ENCODE measurements at regions not wholly inside any gene's neighbourhood (a gene's known extent, or its start where the extent isn't known, plus 50 kb on each side); places are given as distances from the start of the nearest gene placed in this dataset.

DNA sequence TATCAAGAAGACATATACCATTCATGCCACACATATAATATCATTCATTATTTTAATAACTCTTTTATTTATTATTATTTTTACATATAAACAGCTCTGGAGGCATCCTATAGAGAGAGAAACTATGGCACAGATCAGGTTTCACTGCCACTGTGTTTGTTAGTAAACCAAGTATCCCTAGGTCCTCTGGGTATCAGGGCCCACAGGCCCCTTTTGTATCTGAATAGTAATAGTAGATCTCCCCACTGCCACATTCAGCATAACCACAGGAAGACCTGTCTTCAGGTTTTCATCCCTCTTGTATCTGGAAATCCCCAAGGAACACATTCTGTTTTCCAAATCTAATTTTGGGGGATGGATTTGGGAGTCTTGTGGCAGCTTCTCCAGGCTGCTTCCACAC, 94.0 kb downstream of the SPATA31D1 start:
- H2AFZ ChIP-seq (ENCODE audit: low read length), result no peak overlapping the region
- H3K36me3 ChIP-seq (replicated peaks in 1 of 2; ENCODE audit: control insufficient read depth in 2 of 2, insufficient read depth in 2 of 2, low read length in 2 of 2), result no peaks in the 10 kb centered on the region
- H4K8ac ChIP-seq (ENCODE audit: low read depth, low read length), result no peak overlapping the region
- no peak for DNase-seq (ENCODE audit: low spot score)
- H4K91ac ChIP-seq (ENCODE audit: low read depth, low read length, poor library complexity), result no peak overlapping the region
- H2BK5ac ChIP-seq (ENCODE audit: low read length), result no peak overlapping the region
- no peak overlapping the region for H3K14ac ChIP-seq (ENCODE audit: low read length)
- H2BK15ac ChIP-seq (ENCODE audit: low read length), result no peak overlapping the region
- no peaks in the 10 kb centered on the region for H3K4me1 ChIP-seq (ENCODE audit: control insufficient read depth in 2 of 2, insufficient read depth in 1 of 2, low read depth in 1 of 2, low read length in 2 of 2)
- no peak overlapping the region for H3K18ac ChIP-seq (ENCODE audit: low read length)
- H3K4me3 ChIP-seq (ENCODE audit: low read length in 2 of 2), result no peak overlapping the region
- H3K79me1 ChIP-seq (ENCODE audit: low read depth, low read length), result no peaks in the 10 kb centered on the region
- no peak overlapping the region for H3K27ac ChIP-seq (replicated peaks; ENCODE audit: low read length)
- no peak overlapping the region for H2BK120ac ChIP-seq (ENCODE audit: low read depth, low read length)
- H2AK5ac ChIP-seq (ENCODE audit: low read depth, low read length), result no peak overlapping the region
- H3K4ac ChIP-seq (ENCODE audit: low read length), result no peak overlapping the region
- H3K27me3 ChIP-seq (ENCODE audit: control insufficient read depth in 3 of 3, insufficient read depth in 3 of 3, low read depth in 1 of 3, low read length in 3 of 3), result no peaks in the 10 kb centered on the region
- H3K4me2 ChIP-seq (ENCODE audit: insufficient read depth, low read length, poor library complexity, severe bottlenecking), result no peak overlapping the region
- H3K23ac ChIP-seq (ENCODE audit: low read depth, low read length, poor library complexity), result no peak overlapping the region
- no peak overlapping the region for H2BK12ac ChIP-seq (ENCODE audit: low read length)
- H3K9me3 ChIP-seq (replicated peaks in 1 of 2; ENCODE audit: control insufficient read depth in 2 of 2, insufficient read depth in 1 of 2, low read depth in 1 of 2, low read length in 2 of 2), result no peaks in the 10 kb centered on the region
- no peak overlapping the region for H3K9ac ChIP-seq (ENCODE audit: low read depth, low read length, poor library complexity)

DNA sequence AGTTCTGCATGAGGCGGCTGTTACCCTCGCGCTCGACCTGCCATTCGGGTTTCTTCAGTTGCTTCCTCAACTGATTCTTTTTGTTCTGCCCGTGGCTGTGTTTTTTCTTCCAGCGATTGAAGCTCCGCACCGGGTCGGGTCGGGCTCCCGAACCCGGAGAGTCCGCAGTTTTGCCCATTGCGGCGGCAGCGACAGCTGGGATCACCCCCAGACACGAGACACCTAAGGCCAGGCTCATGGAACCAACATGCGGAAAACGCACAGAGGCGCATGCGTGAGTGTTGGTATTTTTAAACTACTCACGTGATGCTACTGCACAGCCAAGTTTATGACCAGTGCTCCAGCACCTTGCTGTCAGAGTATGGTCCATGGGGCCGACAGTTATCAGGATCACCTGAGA, 100.0 kb downstream of the SPATA31D1 start:
- no peak overlapping the region for H3K4me2 ChIP-seq (ENCODE audit: insufficient read depth, low read length, poor library complexity, severe bottlenecking)
- H3K4me3 ChIP-seq (ENCODE audit: low read length in 2 of 2), result no peak overlapping the region
- H2AK5ac ChIP-seq (ENCODE audit: low read depth, low read length), result no peak overlapping the region
- no peak overlapping the region for H3K14ac ChIP-seq (ENCODE audit: low read length)
- no peaks in the 10 kb centered on the region for H3K27me3 ChIP-seq (ENCODE audit: control insufficient read depth in 3 of 3, insufficient read depth in 3 of 3, low read depth in 1 of 3, low read length in 3 of 3)
- H2AFZ ChIP-seq (ENCODE audit: low read length), result no peak overlapping the region
- H2BK15ac ChIP-seq (ENCODE audit: low read length), result no peak overlapping the region
- no peak overlapping the region for H4K91ac ChIP-seq (ENCODE audit: low read depth, low read length, poor library complexity)
- H3K23ac ChIP-seq (ENCODE audit: low read depth, low read length, poor library complexity), result no peak overlapping the region
- H2BK12ac ChIP-seq (ENCODE audit: low read length), result no peak overlapping the region
- H3K4ac ChIP-seq (ENCODE audit: low read length), result no peak overlapping the region
- H2BK120ac ChIP-seq (ENCODE audit: low read depth, low read length), result no peak overlapping the region
- no peaks in the 10 kb centered on the region for H3K4me1 ChIP-seq (ENCODE audit: control insufficient read depth in 2 of 2, insufficient read depth in 1 of 2, low read depth in 1 of 2, low read length in 2 of 2)
- no peak overlapping the region for H4K8ac ChIP-seq (ENCODE audit: low read depth, low read length)
- no peaks in the 10 kb centered on the region for H3K36me3 ChIP-seq (replicated peaks in 1 of 2; ENCODE audit: control insufficient read depth in 2 of 2, insufficient read depth in 2 of 2, low read length in 2 of 2)
- H3K27ac ChIP-seq (replicated peaks; ENCODE audit: low read length), result no peak overlapping the region
- no CpG with 5 or more reads among the region's 24 CpGs for WGBS, 2 donors (ENCODE audit: extremely low coverage in 2 of 2, insufficient read length in 2 of 2, insufficient replicate concordance in 1 of 2)
- H2BK5ac ChIP-seq (ENCODE audit: low read length), result no peak overlapping the region
- H3K9me3 ChIP-seq (replicated peaks in 1 of 2; ENCODE audit: control insufficient read depth in 2 of 2, insufficient read depth in 1 of 2, low read depth in 1 of 2, low read length in 2 of 2), result no peaks in the 10 kb centered on the region
- no peak overlapping the region for H3K9ac ChIP-seq (ENCODE audit: low read depth, low read length, poor library complexity)
- H3K18ac ChIP-seq (ENCODE audit: low read length), result no peak overlapping the region
- no peaks in the 10 kb centered on the region for H3K79me1 ChIP-seq (ENCODE audit: low read depth, low read length)
- no peak for DNase-seq (ENCODE audit: low spot score)

DNA sequence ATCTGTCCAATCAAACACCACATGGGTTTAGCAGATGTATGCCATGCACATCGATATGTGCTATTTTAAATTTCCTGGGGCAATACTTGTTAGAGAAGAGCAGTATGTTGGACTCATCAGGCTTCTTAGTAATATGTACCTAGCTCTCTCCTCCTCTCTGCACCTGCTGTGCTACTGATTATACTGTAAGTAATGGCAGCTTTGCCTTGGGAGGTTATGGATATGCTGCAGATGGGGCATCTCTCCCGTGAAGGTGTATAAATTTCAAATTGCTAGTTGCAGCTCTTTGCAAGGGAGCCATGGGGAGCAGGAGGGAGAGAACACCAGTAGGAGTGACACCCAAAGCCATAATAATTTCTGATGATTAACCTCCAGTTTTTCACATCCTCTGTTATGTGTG, 101.5 kb downstream of the SPATA31D1 start:
- Histone ChIP-seq H2BK12ac (ENCODE audit: low read length) (no peak overlapping the region), H3K4me1 (ENCODE audit: control insufficient read depth in 2 of 2, insufficient read depth in 1 of 2, low read depth in 1 of 2, low read length in 2 of 2) (no peaks in the 10 kb centered on the region), H3K27ac (replicated peaks; ENCODE audit: low read length) (no peak overlapping the region), H2AK5ac (ENCODE audit: low read depth, low read length) (no peak overlapping the region), H2BK120ac (ENCODE audit: low read depth, low read length) (no peak overlapping the region), H3K36me3 (replicated peaks in 1 of 2; ENCODE audit: control insufficient read depth in 2 of 2, insufficient read depth in 2 of 2, low read length in 2 of 2) (no peaks in the 10 kb centered on the region), H3K14ac (ENCODE audit: low read length) (no peak overlapping the region), H3K4me2 (ENCODE audit: insufficient read depth, low read length, poor library complexity, severe bottlenecking) (no peak overlapping the region), H4K91ac (ENCODE audit: low read depth, low read length, poor library complexity) (no peak overlapping the region), H4K8ac (ENCODE audit: low read depth, low read length) (no peak overlapping the region), H2BK15ac (ENCODE audit: low read length) (no peak overlapping the region), H3K9ac (ENCODE audit: low read depth, low read length, poor library complexity) (no peak overlapping the region), H3K27me3 (ENCODE audit: control insufficient read depth in 3 of 3, insufficient read depth in 3 of 3, low read depth in 1 of 3, low read length in 3 of 3) (no peaks in the 10 kb centered on the region), H2BK5ac (ENCODE audit: low read length) (no peak overlapping the region), H3K79me1 (ENCODE audit: low read depth, low read length) (no peaks in the 10 kb centered on the region), H3K4me3 (ENCODE audit: low read length in 2 of 2) (no peak overlapping the region), H3K23ac (ENCODE audit: low read depth, low read length, poor library complexity) (no peak overlapping the region), H3K4ac (ENCODE audit: low read length) (no peak overlapping the region), H3K18ac (ENCODE audit: low read length) (no peak overlapping the region), H3K9me3 (replicated peaks in 1 of 2; ENCODE audit: control insufficient read depth in 2 of 2, insufficient read depth in 1 of 2, low read depth in 1 of 2, low read length in 2 of 2) (no peaks in the 10 kb centered on the region), H2AFZ (ENCODE audit: low read length) (no peak overlapping the region)
- DNase-seq (ENCODE audit: low spot score), result no peak
- WGBS, 2 donors (ENCODE audit: extremely low coverage in 2 of 2, insufficient read length in 2 of 2, insufficient replicate concordance in 1 of 2), result no CpG with 5 or more reads among the region's 2 CpGs

DNA sequence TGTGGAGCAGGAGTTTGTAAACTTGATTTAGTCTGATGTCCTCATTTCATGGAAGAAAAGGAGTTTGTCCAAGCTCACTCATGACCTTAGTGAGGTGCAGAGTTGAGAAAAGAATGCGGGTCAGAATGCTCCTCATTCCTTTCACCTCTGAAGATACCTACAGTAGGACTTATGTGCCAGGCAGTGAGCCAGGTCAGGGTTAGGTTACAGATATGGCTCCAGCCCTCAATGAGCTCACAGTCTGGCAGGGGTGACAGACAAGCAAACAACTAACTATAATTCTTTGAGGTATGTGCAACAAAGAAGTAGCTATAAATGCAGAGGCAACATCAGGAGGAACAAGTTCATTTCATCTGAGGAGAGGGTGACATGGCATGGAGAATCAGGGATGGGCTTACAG, 102.5 kb downstream of the SPATA31D1 start:
- DNase-seq (ENCODE audit: low spot score), result no peak
- no peak overlapping the region for H3K9ac ChIP-seq (ENCODE audit: low read depth, low read length, poor library complexity)
- no peak overlapping the region for H2BK15ac ChIP-seq (ENCODE audit: low read length)
- WGBS, 2 donors (ENCODE audit: extremely low coverage in 2 of 2, insufficient read length in 2 of 2, insufficient replicate concordance in 1 of 2), result no CpG with 5 or more reads among the region's 1 CpG
- no peak overlapping the region for H2AK5ac ChIP-seq (ENCODE audit: low read depth, low read length)
- no peak overlapping the region for H3K4me2 ChIP-seq (ENCODE audit: insufficient read depth, low read length, poor library complexity, severe bottlenecking)
- no peak overlapping the region for H2BK5ac ChIP-seq (ENCODE audit: low read length)
- no peak overlapping the region for H4K8ac ChIP-seq (ENCODE audit: low read depth, low read length)
- H2BK120ac ChIP-seq (ENCODE audit: low read depth, low read length), result no peak overlapping the region
- H2BK12ac ChIP-seq (ENCODE audit: low read length), result no peak overlapping the region
- H4K91ac ChIP-seq (ENCODE audit: low read depth, low read length, poor library complexity), result no peak overlapping the region
- no peak overlapping the region for H3K27ac ChIP-seq (replicated peaks; ENCODE audit: low read length)
- H3K4me3 ChIP-seq (ENCODE audit: low read length in 2 of 2), result no peak overlapping the region
- no peak overlapping the region for H3K18ac ChIP-seq (ENCODE audit: low read length)
- H2AFZ ChIP-seq (ENCODE audit: low read length), result no peak overlapping the region
- H3K9me3 ChIP-seq (replicated peaks in 1 of 2; ENCODE audit: control insufficient read depth in 2 of 2, insufficient read depth in 1 of 2, low read depth in 1 of 2, low read length in 2 of 2), result no peaks in the 10 kb centered on the region
- H3K79me1 ChIP-seq (ENCODE audit: low read depth, low read length), result no peaks in the 10 kb centered on the region
- H3K4ac ChIP-seq (ENCODE audit: low read length), result no peak overlapping the region
- H3K4me1 ChIP-seq (ENCODE audit: control insufficient read depth in 2 of 2, insufficient read depth in 1 of 2, low read depth in 1 of 2, low read length in 2 of 2), result no peaks in the 10 kb centered on the region
- no peaks in the 10 kb centered on the region for H3K27me3 ChIP-seq (ENCODE audit: control insufficient read depth in 3 of 3, insufficient read depth in 3 of 3, low read depth in 1 of 3, low read length in 3 of 3)
- no peak overlapping the region for H3K14ac ChIP-seq (ENCODE audit: low read length)
- H3K23ac ChIP-seq (ENCODE audit: low read depth, low read length, poor library complexity), result no peak overlapping the region
- no peaks in the 10 kb centered on the region for H3K36me3 ChIP-seq (replicated peaks in 1 of 2; ENCODE audit: control insufficient read depth in 2 of 2, insufficient read depth in 2 of 2, low read length in 2 of 2)
